ENCODE measurements at regions not wholly inside any gene's neighbourhood (a gene's known extent, or its start where the extent isn't known, plus 50 kb on each side); places are given as distances from the start of the nearest gene placed in this dataset.

- Histone ChIP-seq H3K27ac (ENCODE audit: extremely low read length, insufficient read depth, low read length) (peak overlapping the region; percentile 89), H3K9ac (ENCODE audit: insufficient read depth, low read depth, low read length) (peak overlapping the region; percentile 77)
- CTCF ChIA-PET (ENCODE audit: low intra/inter-chr PET ratio, low total read pairs) = no interaction called here
- peak; percentile 17 for TF ChIP-seq TEAD3 (CRISPR knock-in tag; optimal IDR thresholded peaks at IDR 0.05; ENCODE audit: borderline replicate concordance)
- 0 out of 2 replicates have a peak, but pooled peaks have one; percentile 72 for TF ChIP-seq ARHGAP35 (CRISPR knock-in tag; IDR thresholded peaks at IDR 0.05; ENCODE audit: borderline replicate concordance)
- TF ChIP-seq FOXO4 (CRISPR knock-in tag; conservative IDR thresholded peaks at IDR 0.05) = 0 out of 2 replicates have a peak, but pooled peaks have one; percentile 86
- TF ChIP-seq, protein P1, sequence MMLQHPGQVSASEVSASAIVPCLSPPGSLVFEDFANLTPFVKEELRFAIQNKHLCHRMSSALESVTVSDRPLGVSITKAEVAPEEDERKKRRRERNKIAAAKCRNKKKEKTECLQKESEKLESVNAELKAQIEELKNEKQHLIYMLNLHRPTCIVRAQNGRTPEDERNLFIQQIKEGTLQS (CRISPR knock-in tag; IDR thresholded peaks at IDR 0.05) = peak; percentile 40; the same call in 1 of the 2 replicates
- peak; percentile 52; the same call in 1 of the 2 replicates for TF ChIP-seq SRY (CRISPR knock-in tag; IDR thresholded peaks at IDR 0.05)
- no peak for TF ChIP-seq SNAPC2 (CRISPR knock-in tag; IDR thresholded peaks at IDR 0.05)
- TF ChIP-seq IRX3 (CRISPR knock-in tag; IDR thresholded peaks at IDR 0.05; ENCODE audit: borderline replicate concordance, low read depth) = no peak
- 0 out of 2 replicates have a peak, but pooled peaks have one; percentile 3 for TF ChIP-seq ZNF788 (CRISPR knock-in tag; IDR thresholded peaks at IDR 0.05; ENCODE audit: borderline replicate concordance)
- no peak for TF ChIP-seq SOX13 (IDR thresholded peaks at IDR 0.05)
- 0 out of 4 replicates have a peak, but pooled peaks of 1 of the 2 experiments have one; percentile 22 for TF ChIP-seq SOX13 (CRISPR knock-in tag; conservative IDR thresholded peaks at IDR 0.05 in 1 of 2, IDR thresholded peaks at IDR 0.05 in 1 of 2)
- TF ChIP-seq ZNF678 (CRISPR knock-in tag; IDR thresholded peaks at IDR 0.05) = no peak
- peak; percentile 29; the same call in 1 of the 2 replicates for TF ChIP-seq ZNF414 (CRISPR knock-in tag; IDR thresholded peaks at IDR 0.05)
- no peak for TF ChIP-seq SP1 (IDR thresholded peaks at IDR 0.05)
- TF ChIP-seq SP1 (CRISPR knock-in tag; IDR thresholded peaks at IDR 0.05) = 0 out of 2 replicates have a peak, but pooled peaks have one; percentile 33
- 0 out of 2 replicates have a peak, but pooled peaks have one; percentile 27 for TF ChIP-seq ZNF572 (CRISPR knock-in tag; IDR thresholded peaks at IDR 0.05)
- TF ChIP-seq ZNF784 (CRISPR knock-in tag; IDR thresholded peaks at IDR 0.05; ENCODE audit: borderline replicate concordance) = 0 out of 2 replicates have a peak, but pooled peaks have one; percentile 14
- 0 out of 2 replicates have a peak, but pooled peaks have one; percentile 16 for TF ChIP-seq SIX4 (CRISPR knock-in tag; IDR thresholded peaks at IDR 0.05)
- TF ChIP-seq ZNF550 (CRISPR knock-in tag; IDR thresholded peaks at IDR 0.05; ENCODE audit: borderline replicate concordance) = no peak
- peak; percentile 19; the same call in 1 of the 2 replicates for TF ChIP-seq FOXC1 (CRISPR knock-in tag; IDR thresholded peaks at IDR 0.05; ENCODE audit: borderline replicate concordance)
Observed at GRCh38 chr20:22523128-22523498, 61.3 kb downstream of the FOXA2 start.

More at GRCh38 chr20:22523128-22523498, 61.3 kb downstream of the FOXA2 start:
- H3K27me3 ChIP-seq (ENCODE audit: control insufficient read depth in 1 of 2, insufficient read depth in 2 of 2, low read length in 2 of 2) = no peaks in the 10 kb centered on the region
- no peaks in the 10 kb centered on the region for H4K20me1 ChIP-seq (ENCODE audit: insufficient read depth, low read length)
- H2AFZ ChIP-seq (ENCODE audit: low read length) = no peak overlapping the region
- no peak for ATAC-seq
- no peak for FAIRE-seq
- peaks cover 64% of the 10 kb centered on the region for H3K4me1 ChIP-seq (ENCODE audit: insufficient read depth, low read length)
- no TSS peak for BruUV-seq (replicated peaks)
- H3K4me3 ChIP-seq (replicated peaks in 1 of 3; ENCODE audit: insufficient read depth in 1 of 3, low read depth in 2 of 3, low read length in 3 of 3) = peak overlapping the region; percentile 28 to 69 (median 50); a peak in 4 of 6 replicates
- intact Hi-C loops (cut with micrococcal nuclease; ENCODE audit: unreplicated experiment) (no loop called here), in situ Hi-C loops (cut with HindIII; ENCODE audit: extremely low pct_ligation_motif_present, low pct_unique_long_range_greater_than_20kb) (no loop called here)
- no peaks in the 10 kb centered on the region; a peak in 1 of 5 replicates for H3K36me3 ChIP-seq (replicated peaks in 1 of 2; ENCODE audit: control insufficient read depth in 1 of 2, insufficient read depth in 2 of 2, low read length in 2 of 2)
- POLR2A ChIA-PET = interaction anchor here (1.0 to 10.8 kb wide), 23 partner anchors 9 to 1138 kb away, joined by 3 to 501 read pairs (median 23); partner anchors contain the start of genes FOXA2 and NXT1
- peak overlapping the region; percentile 91 for H3K4me2 ChIP-seq (ENCODE audit: low read depth, low read length)
- 96% methylated on average over 7 of the region's 7 CpGs for WGBS (ENCODE audit: low lambda C conversion rate)
- H3K9me3 ChIP-seq (ENCODE audit: low read length) = no peaks in the 10 kb centered on the region
- H3K79me2 ChIP-seq (ENCODE audit: insufficient read depth, low read length) = peaks cover 10% of the 10 kb centered on the region
- no peak for DNase-seq (ENCODE audit: low spot score)

Measured in HepG2 (cell line).